SHP77 treated with DMSO at 0.1 percent for 48 hours (cell line): ENCODE measurements at regions not wholly inside any gene's neighbourhood (a gene's known extent, or its start where the extent isn't known, plus 50 kb on each side); places are given as distances from the start of the nearest gene placed in this dataset.
"Not testable (repeated sequence)": the region's sequence is repeated elsewhere in the genome, so short reads cannot be mapped to it uniquely, and the experiment has no call there.

ENCODE experiments used
- DNase-seq: peaks from one replicate; lab custom pipeline; 2025; lab: John Stamatoyannopoulos, UW

DNA sequence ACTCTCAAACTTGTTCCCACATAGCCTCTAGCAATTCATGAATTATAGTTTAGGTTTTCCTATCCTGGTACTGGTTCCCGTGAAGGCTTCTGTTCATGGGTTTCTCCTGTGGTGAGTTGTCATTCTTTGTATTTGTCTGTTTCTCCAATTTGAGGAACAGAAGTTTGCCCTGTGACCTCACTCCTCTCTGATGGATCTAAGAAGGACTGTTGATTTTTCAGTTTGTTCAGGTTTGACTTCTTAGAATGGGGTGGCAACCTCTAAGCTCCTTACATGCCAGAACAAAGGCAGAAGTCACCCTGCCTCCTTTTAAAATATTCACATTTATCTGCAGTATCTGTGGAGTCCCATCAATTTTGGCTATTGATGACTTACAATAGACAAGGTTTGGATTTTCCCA is 354.0 kb downstream of the SPRY2 start:
- DNase-seq = no peak

DNA sequence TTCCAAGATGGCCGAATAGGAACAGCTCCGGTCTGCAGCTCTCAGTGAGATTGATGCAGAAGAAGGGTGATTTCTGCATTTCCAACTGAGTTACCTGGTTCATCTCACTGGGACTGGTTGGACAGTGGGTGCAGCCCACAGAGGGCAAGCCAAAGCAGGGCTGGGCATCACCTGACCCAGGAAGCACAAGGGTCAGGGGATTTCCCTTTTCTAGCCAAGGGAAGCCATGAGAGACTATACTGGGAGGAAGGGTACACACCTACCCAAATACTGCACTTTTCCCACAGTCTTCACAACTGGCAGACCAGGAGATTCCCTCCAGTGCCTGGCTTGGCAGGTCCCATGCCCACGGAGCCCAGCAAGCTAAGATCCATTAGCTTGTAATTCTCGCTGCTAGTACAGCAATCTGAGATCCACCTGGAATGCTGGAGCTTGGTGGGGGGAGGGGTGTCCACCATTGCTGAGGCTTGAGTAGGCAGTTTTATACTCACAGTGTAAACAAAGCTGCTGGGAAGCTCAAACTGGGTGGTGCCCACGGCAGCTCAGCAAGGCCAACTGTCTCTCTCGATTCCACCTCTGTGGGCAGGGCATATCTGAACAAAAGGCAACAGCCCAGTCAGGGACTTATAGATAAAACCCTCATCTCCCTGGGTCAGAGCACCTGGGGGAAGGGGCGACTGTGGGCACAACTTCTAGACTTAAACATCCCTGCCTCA is 365.8 kb downstream of the SPRY2 start:
- DNase-seq = peak; percentile 24

DNA sequence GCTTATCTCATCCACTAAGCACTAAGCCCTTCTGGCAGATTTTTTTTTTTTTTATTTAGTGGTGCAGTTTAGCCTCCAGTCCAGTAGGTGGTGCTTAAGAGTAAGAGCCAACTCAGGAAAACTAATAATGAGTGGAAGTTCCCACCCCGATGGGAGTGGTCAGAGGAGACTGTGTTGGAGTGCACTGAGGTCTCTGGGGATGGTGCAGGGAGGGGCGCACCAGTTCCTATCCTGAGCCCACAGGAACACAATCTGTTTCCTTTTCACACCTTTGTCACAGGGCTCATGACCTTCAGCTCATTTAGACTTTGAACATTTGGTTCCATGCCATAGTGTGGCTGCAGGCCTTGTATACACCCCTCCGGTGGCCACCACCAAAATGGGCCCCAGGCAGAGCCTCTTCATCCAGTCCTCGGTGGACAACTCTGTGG is 367.4 kb downstream of the SPRY2 start:
- DNase-seq = no peak

DNA sequence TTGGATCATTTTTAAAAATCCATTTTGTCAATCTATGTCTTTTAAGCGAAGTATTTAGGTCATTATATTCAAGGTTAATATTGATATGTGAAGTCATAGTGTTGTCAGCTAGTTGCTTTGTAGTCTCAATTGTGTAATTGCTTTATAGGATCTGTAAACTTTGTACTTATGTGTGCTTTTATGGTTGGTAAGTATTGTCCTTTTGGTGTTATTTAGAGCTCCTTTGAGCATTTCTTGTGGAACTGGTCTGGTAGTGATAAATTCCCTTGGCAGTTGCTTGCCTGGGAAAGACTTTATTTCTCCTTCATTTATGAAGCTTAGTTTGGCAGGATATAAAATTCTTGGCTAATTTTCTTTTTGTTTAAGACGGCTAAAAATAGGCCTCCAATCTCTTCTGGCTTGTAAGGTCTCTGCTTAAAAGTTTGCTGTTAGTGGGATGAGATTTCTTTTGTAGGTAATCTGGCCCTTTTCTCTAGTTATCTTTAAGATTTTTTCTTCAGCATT is 368.8 kb downstream of the SPRY2 start:
- DNase-seq = no peak

DNA sequence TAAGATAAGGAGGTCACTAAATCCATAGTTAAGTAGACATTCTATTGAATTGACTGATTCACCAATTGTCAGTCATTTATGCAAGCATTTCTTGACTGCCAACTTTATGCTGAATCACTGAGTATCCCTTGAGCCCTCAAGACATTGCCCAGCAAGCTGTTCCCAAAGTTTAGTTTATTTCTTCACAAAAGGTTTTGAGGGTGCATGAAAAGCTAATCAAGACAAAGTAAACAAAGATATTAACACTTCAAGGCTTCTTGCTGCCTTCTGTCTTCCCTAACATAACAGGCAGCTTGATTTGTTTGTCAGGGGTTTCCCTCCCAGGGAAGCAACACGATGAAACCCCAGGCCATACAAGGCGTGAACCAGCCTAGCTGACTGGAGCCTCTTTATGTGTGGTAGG is 374.4 kb downstream of the SPRY2 start:
- no peak for DNase-seq

DNA sequence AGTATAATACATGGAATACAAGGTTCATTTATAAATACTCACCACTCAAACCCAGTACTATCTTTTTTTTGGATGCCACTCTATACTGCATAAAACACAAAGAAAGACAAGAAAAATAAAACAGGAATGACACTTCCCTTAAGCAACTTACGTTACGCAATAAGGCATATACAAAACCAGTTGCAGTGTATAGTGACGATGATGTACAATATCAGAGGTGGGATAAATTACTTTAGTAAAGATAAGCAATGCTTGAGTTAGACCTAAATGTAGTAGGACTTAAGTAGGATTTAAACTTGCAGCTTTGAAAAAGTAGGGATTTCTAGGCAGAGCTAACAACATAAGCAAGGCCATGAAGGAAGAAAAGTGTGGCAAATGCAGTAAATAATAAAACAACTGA is 374.9 kb downstream of the SPRY2 start:
- no peak for DNase-seq

DNA sequence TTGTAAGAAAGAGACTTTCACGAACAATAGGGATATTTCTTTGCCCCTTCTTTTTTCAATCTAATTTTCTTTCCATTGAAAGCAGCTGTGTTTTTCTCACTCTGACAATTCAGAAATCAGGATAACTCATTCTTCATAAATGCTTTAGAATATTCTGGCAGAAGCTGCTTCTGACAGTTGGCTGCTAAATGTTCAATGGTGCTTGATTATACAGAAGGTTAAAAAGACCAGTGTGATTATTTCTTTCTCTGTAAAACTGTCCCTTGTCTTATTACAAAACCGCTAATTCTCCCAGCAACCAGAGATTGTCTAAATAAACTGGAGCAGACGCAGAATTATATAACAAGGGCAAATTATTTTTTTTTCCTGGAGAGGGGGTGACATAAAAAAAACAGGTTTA is 394.4 kb downstream of the SPRY2 start:
- no peak for DNase-seq

DNA sequence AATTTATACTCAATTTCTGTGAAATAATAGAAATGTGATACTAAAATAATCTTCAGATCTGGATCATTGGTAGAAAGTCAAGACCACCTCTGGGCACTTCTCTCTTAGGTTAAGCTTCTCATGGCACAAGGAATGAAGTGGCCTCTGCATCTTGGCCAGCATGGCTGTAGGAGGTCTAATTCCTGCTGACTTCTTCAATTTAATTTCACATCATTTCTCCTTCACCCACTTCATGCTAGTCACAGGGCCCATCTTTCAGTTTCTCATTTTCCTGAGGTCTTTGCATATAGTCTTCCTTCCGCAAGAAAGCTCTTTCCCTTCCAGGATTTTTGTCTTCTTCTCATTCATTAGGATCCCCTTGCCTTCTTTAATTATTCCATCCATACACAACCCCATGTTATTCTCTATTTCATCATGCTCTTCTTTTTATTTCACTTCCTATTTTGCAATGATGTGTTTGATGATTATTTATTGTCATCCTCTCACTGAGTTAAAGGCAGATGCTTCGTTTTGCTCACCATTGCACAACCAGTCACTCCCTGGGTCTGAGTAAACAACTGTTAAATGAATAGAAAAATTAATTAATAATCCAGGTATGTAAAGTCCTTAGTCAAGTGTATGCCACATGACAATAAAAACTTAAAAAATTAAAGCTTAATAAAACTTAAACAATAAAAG is 397.4 kb downstream of the SPRY2 start:
- no peak for DNase-seq

DNA sequence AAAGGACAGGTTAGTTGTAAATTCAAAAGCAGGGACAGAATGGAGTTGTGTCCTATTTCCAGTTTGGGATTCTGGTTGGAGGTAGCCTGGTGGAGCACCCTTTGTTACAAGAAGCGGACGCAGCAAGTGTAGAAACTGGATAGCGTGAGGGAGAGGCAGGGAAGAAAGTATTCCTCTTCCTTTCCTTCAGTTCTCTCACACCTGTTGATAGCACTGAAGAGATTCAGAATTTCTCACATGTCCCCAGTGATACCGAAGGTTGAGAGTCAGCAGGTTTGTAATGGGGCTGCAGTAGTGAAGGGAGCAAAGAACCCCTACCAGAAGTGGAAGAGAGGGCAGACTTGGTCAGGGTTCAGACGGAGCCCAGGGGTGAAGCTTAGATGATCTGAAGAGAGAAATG is 399.2 kb downstream of the SPRY2 start:
- DNase-seq = no peak

DNA sequence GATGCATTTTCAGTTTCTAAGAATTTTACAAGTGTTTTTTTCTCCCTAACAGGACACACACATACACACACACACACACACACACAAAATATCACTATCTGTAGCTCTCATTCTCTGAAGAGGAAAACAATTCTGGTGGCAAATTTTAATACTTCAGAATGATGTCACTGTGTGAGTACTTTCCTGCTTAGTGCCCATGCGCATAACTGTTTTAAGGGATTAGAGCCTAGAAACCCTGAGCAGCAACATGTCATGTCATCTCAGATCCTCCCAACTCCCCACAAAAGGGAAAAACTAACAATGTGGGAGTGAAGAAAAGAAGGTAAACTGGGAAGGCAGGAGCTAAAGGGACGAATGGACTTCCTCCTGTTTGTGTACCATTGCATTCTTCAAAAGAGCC is 401.2 kb downstream of the SPRY2 start:
- no peak for DNase-seq

DNA sequence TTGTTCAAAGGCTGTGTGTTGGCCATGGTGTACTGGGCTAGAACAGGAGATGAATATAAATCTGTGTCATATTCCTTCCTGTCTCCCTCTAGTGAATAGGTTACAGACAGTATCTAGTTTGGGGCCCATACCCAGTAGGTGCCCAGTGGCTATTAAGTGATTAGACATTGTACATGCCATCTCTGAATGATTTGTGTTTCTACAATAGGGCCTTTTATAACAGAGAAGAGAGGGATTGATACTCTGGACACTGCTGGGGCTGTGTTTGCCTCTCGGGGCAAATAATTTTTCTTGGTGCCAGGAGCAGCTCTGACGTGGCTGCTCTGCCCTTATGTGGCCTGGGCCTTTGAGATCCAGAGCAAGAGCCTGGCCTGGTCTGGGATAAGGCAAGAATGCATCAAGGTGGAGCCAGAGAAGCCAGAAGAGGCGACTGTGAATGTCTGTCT is 403.1 kb downstream of the SPRY2 start:
- no peak for DNase-seq

DNA sequence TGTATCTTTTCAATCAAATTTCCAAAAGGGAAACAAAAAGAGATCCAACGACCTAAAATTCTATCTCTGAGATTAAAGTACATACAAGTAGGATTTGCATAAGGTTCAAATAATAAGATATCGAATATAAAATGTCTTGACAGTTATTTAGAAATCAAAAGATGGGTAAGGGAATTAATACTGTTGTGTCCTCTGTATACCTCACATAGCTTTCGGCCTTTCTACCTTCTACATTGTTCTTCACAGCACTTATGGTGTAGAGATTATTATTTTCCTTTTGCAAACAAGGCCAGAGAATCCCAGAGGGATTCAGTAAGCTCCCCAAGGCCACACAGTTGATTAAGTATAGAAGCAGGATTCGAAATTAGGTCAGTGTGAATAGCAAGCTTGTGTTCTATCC is 403.6 kb downstream of the SPRY2 start:
- DNase-seq = no peak

DNA sequence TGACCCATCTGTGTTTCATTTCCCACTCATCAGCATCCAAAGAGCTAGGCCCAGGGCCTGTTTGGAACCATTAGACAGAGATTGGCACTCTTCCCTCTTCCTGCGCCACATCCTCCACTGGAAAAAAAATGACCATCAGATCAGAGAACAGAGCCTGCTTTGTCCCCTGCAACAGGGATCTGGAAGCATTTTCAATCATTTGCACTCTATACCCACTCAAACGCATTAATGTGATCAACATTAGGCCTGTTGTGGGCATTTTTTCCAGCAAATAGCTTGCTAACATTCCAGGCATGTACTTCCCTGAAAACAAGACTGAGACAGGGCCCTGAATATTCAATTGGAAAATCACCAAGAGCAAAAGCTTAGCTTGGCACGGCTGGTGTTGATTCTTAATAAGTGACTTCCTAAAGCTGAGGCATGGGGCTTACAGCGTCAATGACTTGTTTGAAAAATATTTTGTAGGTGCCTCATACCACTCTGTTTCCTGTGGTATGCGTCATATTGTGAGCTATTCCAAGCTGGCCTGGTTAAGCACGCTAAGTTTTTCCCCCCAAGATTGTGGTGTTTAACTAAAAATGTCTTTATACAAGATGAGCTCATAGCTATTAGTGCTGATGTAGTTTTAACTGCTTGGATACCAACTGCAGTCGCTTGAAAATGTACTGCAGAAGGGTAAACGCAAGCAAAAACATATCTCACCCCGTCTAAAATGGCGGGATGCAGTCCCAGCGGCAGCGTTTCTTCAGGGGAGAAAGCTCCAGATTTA is 404.4 kb downstream of the SPRY2 start:
- DNase-seq = no peak

DNA sequence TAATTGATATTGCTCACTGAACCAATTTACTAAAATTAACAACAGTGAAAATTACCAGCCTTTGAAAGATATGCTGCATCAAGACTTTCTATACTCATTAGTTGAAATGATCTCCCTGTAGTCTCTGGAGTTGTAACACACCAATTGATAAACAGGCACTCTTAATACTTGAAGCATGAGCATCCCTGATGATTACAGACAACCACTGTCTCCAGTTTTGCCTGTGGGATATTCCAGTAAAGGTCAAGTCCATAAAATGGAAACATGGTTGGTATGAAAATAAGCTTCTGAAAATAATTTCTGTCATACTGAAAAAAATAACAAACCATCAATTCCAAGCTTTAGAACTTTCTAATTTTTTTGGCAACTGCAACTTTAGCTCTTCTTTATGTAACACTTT is 405.8 kb downstream of the SPRY2 start:
- no peak for DNase-seq

DNA sequence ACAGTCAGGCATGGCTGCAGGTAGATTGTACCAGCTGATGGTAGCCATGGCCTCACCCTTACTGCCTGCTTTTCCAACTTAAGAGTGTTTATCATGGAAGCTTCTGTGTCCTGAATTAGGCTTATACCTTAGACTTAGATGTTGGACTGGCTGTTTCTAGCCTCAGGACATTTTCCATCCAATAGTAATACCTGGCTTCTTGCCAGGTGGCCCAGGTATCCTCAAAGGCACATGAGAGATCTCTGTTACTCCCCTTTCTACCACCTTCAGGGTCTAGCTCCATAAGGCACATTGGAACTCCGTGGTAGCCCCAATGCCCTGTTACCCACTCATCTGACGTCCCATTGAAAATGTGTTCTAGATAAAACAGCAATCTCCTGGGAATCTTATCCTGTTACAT is 407.5 kb downstream of the SPRY2 start:
- DNase-seq = no peak

DNA sequence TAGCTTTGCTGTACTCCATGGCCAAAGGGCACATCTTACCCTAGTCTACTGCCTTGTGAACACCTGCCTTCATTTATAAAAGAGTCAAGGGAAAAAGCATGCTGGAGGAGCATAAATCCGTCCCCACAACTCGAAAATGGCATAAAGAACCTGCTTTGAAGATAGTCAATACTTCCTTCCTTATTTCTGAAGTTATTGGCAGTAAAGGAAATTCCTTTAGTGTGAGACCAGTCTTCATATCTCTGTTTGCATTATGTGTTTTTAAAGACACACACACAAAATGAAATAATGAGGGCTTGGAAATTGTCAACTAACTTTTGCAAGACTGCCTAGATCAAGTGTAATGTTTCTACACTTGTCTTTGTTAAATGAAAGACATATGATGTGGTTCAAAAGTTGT is 408.4 kb downstream of the SPRY2 start:
- no peak for DNase-seq

DNA sequence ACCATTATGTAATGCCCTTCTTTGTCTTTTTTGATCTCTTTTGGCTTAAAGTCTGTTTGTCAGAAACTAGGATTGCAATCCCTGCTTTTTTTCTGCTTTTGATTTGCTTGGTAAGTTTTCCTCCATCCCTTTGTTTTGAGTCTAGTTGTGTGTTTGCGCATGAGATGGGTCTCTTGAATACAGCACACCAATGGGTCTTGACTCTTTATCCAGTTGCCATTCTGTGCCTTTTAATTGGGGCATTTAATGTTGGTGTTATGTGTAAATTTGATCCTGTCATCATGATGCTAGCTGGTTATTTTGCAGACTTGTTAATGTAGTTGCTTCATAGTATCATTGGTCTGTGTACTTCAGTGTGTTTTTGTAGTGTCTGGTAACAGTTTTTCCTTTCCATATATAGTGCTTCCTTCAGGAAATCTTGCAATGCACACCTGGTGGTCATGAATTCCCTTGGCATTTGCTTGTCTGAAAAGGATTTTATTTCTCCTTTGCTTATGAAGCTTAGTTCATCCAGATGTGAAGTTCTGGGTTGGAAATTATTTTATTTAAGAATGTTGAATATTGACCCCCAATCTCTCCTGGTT is 416.9 kb downstream of the SPRY2 start:
- not testable (repeated sequence) for DNase-seq

DNA sequence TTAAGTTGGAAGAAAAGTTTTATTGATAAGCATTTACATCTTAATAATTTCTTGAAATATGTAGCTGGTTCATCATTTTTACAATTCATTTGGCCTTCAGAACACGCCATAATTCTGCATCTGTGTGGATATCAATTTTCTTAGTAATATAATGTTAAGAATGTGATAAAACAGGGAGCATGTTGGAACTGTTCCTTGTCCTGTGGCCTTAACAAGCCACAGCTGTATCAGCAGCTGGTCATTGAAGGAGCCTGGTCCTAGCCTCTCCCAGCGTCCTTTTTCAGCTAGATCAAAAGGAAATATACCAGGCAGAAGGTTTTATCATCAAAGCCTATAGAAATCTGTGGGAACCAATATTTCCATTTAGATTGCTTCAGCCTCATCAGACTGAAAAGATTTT is 421.8 kb downstream of the SPRY2 start:
- DNase-seq = no peak

DNA sequence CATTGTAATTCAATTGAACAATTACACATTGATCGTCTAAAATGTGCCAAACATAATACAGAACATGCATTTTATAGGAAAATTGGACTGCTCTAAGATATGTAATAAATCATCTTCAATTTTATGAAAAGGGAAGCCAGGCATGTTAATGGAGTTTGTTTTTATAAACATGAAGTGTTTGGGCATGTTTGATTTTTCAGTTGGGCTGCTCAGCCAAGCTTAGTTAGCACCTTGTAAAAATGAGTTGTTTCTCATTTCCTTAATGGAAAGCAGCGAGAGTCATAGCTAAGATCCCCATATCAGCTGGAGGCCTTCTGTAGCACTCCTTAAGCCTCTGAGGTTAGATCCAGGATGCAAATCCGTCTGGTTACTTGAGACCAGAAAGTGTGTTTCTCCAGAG is 422.3 kb downstream of the SPRY2 start:
- DNase-seq = no peak

DNA sequence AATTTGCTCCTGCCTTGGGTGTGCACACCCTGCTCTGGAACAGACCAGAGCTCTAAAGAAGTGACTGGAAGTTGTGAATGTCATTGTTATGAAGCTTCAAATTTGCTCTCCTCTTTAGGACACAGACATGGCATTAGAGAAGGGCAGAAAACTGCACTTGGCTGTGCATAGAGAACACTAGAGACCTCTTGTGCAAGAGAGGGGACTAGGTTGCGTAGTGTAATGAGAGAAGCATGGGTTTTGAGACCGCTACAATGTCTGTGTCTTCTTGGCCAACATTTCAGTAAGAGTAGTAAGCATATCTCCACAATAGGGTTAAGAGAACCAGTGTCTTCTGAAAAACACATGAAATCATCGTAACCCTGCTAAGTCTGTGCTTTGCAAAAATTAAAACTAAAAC is 423.3 kb downstream of the SPRY2 start:
- DNase-seq = no peak

DNA sequence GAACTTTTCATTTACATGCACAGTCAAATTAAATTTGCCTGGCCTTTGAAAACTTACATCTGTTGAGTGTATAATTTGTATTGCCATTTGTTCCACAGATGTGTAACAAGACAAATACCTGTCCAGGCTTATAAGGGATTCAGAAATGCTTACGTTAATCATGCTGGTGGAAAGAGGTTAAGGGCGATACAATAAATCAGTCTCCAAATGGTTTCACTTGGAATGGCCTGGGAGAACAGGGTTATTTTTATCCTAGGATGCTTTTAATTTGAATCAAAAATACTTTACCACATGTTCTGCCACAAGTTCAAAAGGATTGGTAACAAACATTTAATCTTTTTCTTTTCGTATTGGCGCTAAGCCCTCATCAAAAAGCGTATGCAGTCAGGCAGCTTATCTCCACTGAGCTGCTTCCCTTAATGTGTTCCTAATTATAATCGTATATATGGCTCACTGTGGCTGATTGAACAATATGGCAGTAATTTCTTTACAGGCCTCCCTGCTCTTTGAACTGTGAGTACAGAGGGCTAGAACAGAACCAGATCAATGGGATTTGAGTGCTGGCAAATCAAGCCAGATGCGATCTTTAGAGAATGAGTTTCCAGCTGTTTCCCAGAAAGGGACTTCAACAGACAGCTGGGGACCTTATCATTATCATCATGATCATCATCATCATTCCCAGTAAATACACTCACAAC is 425.7 kb downstream of the SPRY2 start:
- no peak for DNase-seq
